ELF-1 (cell line): ENCODE measurements at regions not wholly inside any gene's neighbourhood (a gene's known extent, or its start where the extent isn't known, plus 50 kb on each side); places are given as distances from the start of the nearest gene placed in this dataset.
A peak's percentile ranks its signal among the peaks of the same experiment; 100 is the strongest.
"Not testable (repeated sequence)": the region's sequence is repeated elsewhere in the genome, so short reads cannot be mapped to it uniquely, and the experiment has no call there.

Experiments used
- DNase-seq: peaks from one replicate; pipeline ENCODE4 v3.0.0-alpha.2; 2016; ENCODE audit warnings: low read depth, low spot score

- DNase-seq = not testable (repeated sequence)
These were observed 390.6 kb downstream of the PRIM2 start for GRCh38 chr6:57708061-57708460.

GRCh38 chr6:57722546-57722945, 405.1 kb downstream of the PRIM2 start:
- peak; percentile 1 for DNase-seq

- peak; percentile 1 for DNase-seq
These were observed 406.5 kb downstream of the PRIM2 start for GRCh38 chr6:57723815-57724401.

- DNase-seq = not testable (repeated sequence)
These were observed 412.0 kb downstream of the PRIM2 start for GRCh38 chr6:57729407-57729806.

GRCh38 chr6:57730726-57731125, 413.3 kb downstream of the PRIM2 start:
- DNase-seq = not testable (repeated sequence)

- DNase-seq = not testable (repeated sequence)
These were observed 430.3 kb downstream of the PRIM2 start for GRCh38 chr6:57747716-57748115.

- not testable (repeated sequence) for DNase-seq
These were observed 442.4 kb downstream of the PRIM2 start for GRCh38 chr6:57759850-57760249.

GRCh38 chr6:57792720-57793397, 475.4 kb downstream of the PRIM2 start:
- peak; percentile 28 for DNase-seq

GRCh38 chr6:57793398-57793762, 475.9 kb downstream of the PRIM2 start:
- peak; percentile 23 for DNase-seq

- DNase-seq = peak; percentile 73
These were observed 482.5 kb downstream of the PRIM2 start for GRCh38 chr6:57799703-57800479.

- DNase-seq = peak; percentile 23
These were observed 491.2 kb downstream of the PRIM2 start for GRCh38 chr6:57808581-57808980.

- not testable (repeated sequence) for DNase-seq
These were observed 492.0 kb downstream of the PRIM2 start for GRCh38 chr6:57809454-57809853.

- peak; percentile 85 for DNase-seq
These were observed 496.0 kb downstream of the PRIM2 start for GRCh38 chr6:57813271-57814075.

GRCh38 chr6:57815826-57816225, 498.4 kb downstream of the PRIM2 start:
- DNase-seq = not testable (repeated sequence)

- not testable (repeated sequence) for DNase-seq
These were observed 503.9 kb downstream of the PRIM2 start for GRCh38 chr6:57821325-57821724.

GRCh38 chr6:57822448-57822847, 505.0 kb downstream of the PRIM2 start:
- DNase-seq = not testable (repeated sequence)

- peak; percentile 52 for DNase-seq
These were observed 505.5 kb downstream of the PRIM2 start for GRCh38 chr6:57822896-57823358.

- not testable (repeated sequence) for DNase-seq
These were observed 520.3 kb downstream of the PRIM2 start for GRCh38 chr6:57837622-57838209.

GRCh38 chr6:57841551-57841950, 524.1 kb downstream of the PRIM2 start:
- not testable (repeated sequence) for DNase-seq

GRCh38 chr6:57853745-57854407, 536.4 kb downstream of the PRIM2 start:
- peak; percentile 42 for DNase-seq
